GM12872 (cell line): ENCODE measurements at regions not wholly inside any gene's neighbourhood (a gene's known extent, or its start where the extent isn't known, plus 50 kb on each side); places are given as distances from the start of the nearest gene placed in this dataset.

ENCODE experiments used
- CTCF ChIP-seq: IDR thresholded peaks from 3 replicates; pipeline ENCODE4 v1.5.1; 2011; ENCODE audit warnings: low read depth, mild to moderate bottlenecking, low read length, moderate library complexity; ENCODE audit not compliant: insufficient read depth

- TF ChIP-seq CTCF: no peak
Measured at GRCh38 chr10:53543410-53543809, 770.8 kb upstream of the MBL2 start.

GRCh38 chr10:53537508-53537907 lies 764.9 kb upstream of the MBL2 start:
- no peak for TF ChIP-seq CTCF

- TF ChIP-seq CTCF: no peak
Measured at GRCh38 chr10:53536322-53536721, 763.7 kb upstream of the MBL2 start.

- no peak for TF ChIP-seq CTCF
Measured at GRCh38 chr10:53534428-53534827, 761.8 kb upstream of the MBL2 start.

- TF ChIP-seq CTCF: no peak
Measured at GRCh38 chr10:53528974-53529373, 756.4 kb upstream of the MBL2 start.

GRCh38 chr10:53521046-53521445 lies 748.5 kb upstream of the MBL2 start:
- TF ChIP-seq CTCF: no peak

- no peak for TF ChIP-seq CTCF
Measured at GRCh38 chr10:53508197-53508596, 735.6 kb upstream of the MBL2 start.

- TF ChIP-seq CTCF: no peak
Measured at GRCh38 chr10:53491774-53492173, 719.2 kb upstream of the MBL2 start.
